Breast epithelium (tissue), 4 donors: ENCODE measurements at regions not wholly inside any gene's neighbourhood (a gene's known extent, or its start where the extent isn't known, plus 50 kb on each side); places are given as distances from the start of the nearest gene placed in this dataset.
A peak's percentile ranks its signal among the peaks of the same experiment; 100 is the strongest.
"Not testable (repeated sequence)": the region's sequence is repeated elsewhere in the genome, so short reads cannot be mapped to it uniquely, and the experiment has no call there.

Source experiments
- DNase-seq, 2 donors: peaks; one replicate each; pipeline ENCODE4 v3.0.0-alpha.2; 2019; ENCODE audit warnings: low spot score in 2 of 2
- H3K27ac ChIP-seq, 2 donors: fragments of 200-600 bp; sonication (generic) in 1 of 2; one replicate each; pipeline ENCODE4 v1.5.1; 2016 to 2019; ENCODE audit warnings: mild to moderate bottlenecking in 1 of 2
- H3K27me3 ChIP-seq, 2 donors: fragments of 200-600 bp; sonication (generic) in 1 of 2; one replicate each; pipeline versions ENCODE4 v1.5.1 to v1.6.0; 2017 to 2019; ENCODE audit warnings: control low read depth in 1 of 2, mild to moderate bottlenecking in 1 of 2
- H3K36me3 ChIP-seq: fragments of 200-600 bp; one replicate; pipeline ENCODE4 v1.5.1; 2019
- H3K4me1 ChIP-seq, 2 donors: fragments of 200-600 bp; sonication (generic); one replicate each; pipeline ENCODE4 v1.5.1; 2016 to 2019; ENCODE audit warnings: control low read depth in 1 of 2
- H3K4me3 ChIP-seq, 3 donors: fragments of 200-600 bp; sonication (generic); 1 replicate in 2 of 3; 2 replicates in 1 of 3; pipeline ENCODE4 v1.5.1; 2016 to 2019; ENCODE audit warnings: mild to moderate bottlenecking in 3 of 3, moderate library complexity in 2 of 3
- H3K9me3 ChIP-seq, 2 donors: fragments of 200-600 bp; sonication (generic) in 1 of 2; one replicate each; pipeline ENCODE4 v1.5.1; 2016 to 2019; ENCODE audit warnings: control low read depth in 1 of 2
- POLR2A ChIP-seq: fragments of 450-650 bp; IDR thresholded peaks from one replicate; pipeline ENCODE4 v1.6.1; 2016; ENCODE audit warnings: antibody characterized with exemption, mild to moderate bottlenecking, moderate library complexity
- POLR2AphosphoS5 ChIP-seq, 3 donors: sonication (generic); formaldehyde crosslinking; IDR thresholded peaks; one replicate each; pipeline ENCODE4 v1.6.1; 2017; ENCODE audit warnings: antibody characterized with exemption in 3 of 3
- intact Hi-C: fragments of 100-400 bp; cut with DNase I; formaldehyde crosslinking; loops from one replicate; pipeline ENCODE4 v1.15.1; 2023; ENCODE audit warnings: low total_unique reads

- peak overlapping the region; percentile 54 to 84 (median 71) for H3K4me3 ChIP-seq
- H3K27ac ChIP-seq: peak overlapping the region; percentile 95
- DNase-seq, H3K36me3 ChIP-seq, H3K4me1 ChIP-seq, intact Hi-C loops, H3K9me3 ChIP-seq, H3K27me3 ChIP-seq: not testable (repeated sequence)
Observed at GRCh38 chr2:87075054-87075790, 53.6 kb upstream of the PLGLB1 start.

GRCh38 chr2:87075791-87076252 is 54.2 kb upstream of the PLGLB1 start:
- Histone ChIP-seq H3K4me3 (peak overlapping the region; percentile 54 to 84 (median 71)), H3K27ac (peak overlapping the region; percentile 95)
- H3K9me3 ChIP-seq, H3K4me1 ChIP-seq, H3K36me3 ChIP-seq, intact Hi-C loops, H3K27me3 ChIP-seq: not testable (repeated sequence)
- peak in 1 of 2 donors; percentile 36 for DNase-seq

- H3K27me3 ChIP-seq, H3K36me3 ChIP-seq, H3K4me1 ChIP-seq, intact Hi-C loops, H3K9me3 ChIP-seq: not testable (repeated sequence)
- TF ChIP-seq POLR2AphosphoS5 (IDR thresholded peaks at IDR 0.05): peak in 1 of 3 donors; percentile 24
- peak; percentile 46 for TF ChIP-seq POLR2A
- DNase-seq: peak; percentile 93 to 95
- H3K27ac ChIP-seq: peak overlapping the region; percentile 95
- peak overlapping the region; percentile 54 to 84 (median 71) for H3K4me3 ChIP-seq
Observed at GRCh38 chr2:87076253-87077123, 54.8 kb upstream of the PLGLB1 start.

GRCh38 chr2:87077124-87077446 is 55.4 kb upstream of the PLGLB1 start:
- H3K4me1 ChIP-seq, DNase-seq, H3K27me3 ChIP-seq, H3K36me3 ChIP-seq, H3K9me3 ChIP-seq, intact Hi-C loops: not testable (repeated sequence)
- peak overlapping the region; percentile 54 to 84 (median 71) for H3K4me3 ChIP-seq
- peak overlapping the region; percentile 95 for H3K27ac ChIP-seq

GRCh38 chr2:87081727-87082126 is 60.1 kb upstream of the PLGLB1 start:
- intact Hi-C loops, H3K27ac ChIP-seq, H3K4me3 ChIP-seq, H3K9me3 ChIP-seq, H3K36me3 ChIP-seq, DNase-seq, H3K4me1 ChIP-seq, H3K27me3 ChIP-seq: not testable (repeated sequence)

- H3K9me3 ChIP-seq, H3K4me1 ChIP-seq, intact Hi-C loops, H3K27me3 ChIP-seq, DNase-seq, H3K4me3 ChIP-seq, H3K36me3 ChIP-seq, H3K27ac ChIP-seq: not testable (repeated sequence)
Observed at GRCh38 chr2:87088079-87088478, 66.4 kb upstream of the PLGLB1 start.

- H3K27me3 ChIP-seq, H3K9me3 ChIP-seq, H3K36me3 ChIP-seq, H3K4me3 ChIP-seq, H3K4me1 ChIP-seq, H3K27ac ChIP-seq, DNase-seq, intact Hi-C loops: not testable (repeated sequence)
Observed at GRCh38 chr2:87089401-87089800, 67.8 kb upstream of the PLGLB1 start.

GRCh38 chr2:87093252-87093651 is 71.6 kb upstream of the PLGLB1 start:
- H3K27me3 ChIP-seq, H3K27ac ChIP-seq, H3K9me3 ChIP-seq, intact Hi-C loops, H3K4me3 ChIP-seq, DNase-seq, H3K4me1 ChIP-seq, H3K36me3 ChIP-seq: not testable (repeated sequence)

- intact Hi-C loops, H3K27ac ChIP-seq, H3K36me3 ChIP-seq, H3K9me3 ChIP-seq, H3K4me3 ChIP-seq, H3K4me1 ChIP-seq, DNase-seq, H3K27me3 ChIP-seq: not testable (repeated sequence)
Observed at GRCh38 chr2:87093937-87094529, 72.4 kb upstream of the PLGLB1 start.

- DNase-seq, H3K27ac ChIP-seq, H3K27me3 ChIP-seq, H3K4me3 ChIP-seq, H3K4me1 ChIP-seq, H3K9me3 ChIP-seq, H3K36me3 ChIP-seq, intact Hi-C loops: not testable (repeated sequence)
Observed at GRCh38 chr2:87095804-87096203, 74.2 kb upstream of the PLGLB1 start.

GRCh38 chr2:87128761-87129553 is 107.3 kb upstream of the PLGLB1 start:
- H3K4me3 ChIP-seq, H3K4me1 ChIP-seq, DNase-seq, H3K36me3 ChIP-seq, intact Hi-C loops, H3K9me3 ChIP-seq, H3K27ac ChIP-seq, H3K27me3 ChIP-seq: not testable (repeated sequence)

GRCh38 chr2:87132577-87132976 is 110.9 kb upstream of the PLGLB1 start:
- H3K4me3 ChIP-seq, DNase-seq, intact Hi-C loops: not testable (repeated sequence)

More at GRCh38 chr2:87132577-87132976, 110.9 kb upstream of the PLGLB1 start:
- H3K36me3 ChIP-seq, H3K4me1 ChIP-seq, H3K27ac ChIP-seq, H3K27me3 ChIP-seq, H3K9me3 ChIP-seq: not testable (repeated sequence)
